NCI-H187 (cell line): ENCODE measurements at regions not wholly inside any gene's neighbourhood (a gene's known extent, or its start where the extent isn't known, plus 50 kb on each side); places are given as distances from the start of the nearest gene placed in this dataset.
"Not testable (repeated sequence)": the region's sequence is repeated elsewhere in the genome, so short reads cannot be mapped to it uniquely, and the experiment has no call there.

Source experiments
- DNase-seq, 2 experiments: peaks; one replicate each; lab custom pipeline; 2025; lab: John Stamatoyannopoulos, UW

GRCh38 chr12:68387338-68387737, 55.2 kb upstream of the MDM1 start:
- no peak for DNase-seq

- no peak for DNase-seq
Observed at GRCh38 chr12:68389305-68389704, 57.1 kb upstream of the MDM1 start.

- no peak for DNase-seq
Observed at GRCh38 chr12:68391937-68392336, 59.8 kb upstream of the MDM1 start.

GRCh38 chr12:68392376-68392775, 60.2 kb upstream of the MDM1 start:
- no peak for DNase-seq

- DNase-seq, result no peak
Observed at GRCh38 chr12:68393417-68393816, 61.3 kb upstream of the MDM1 start.

GRCh38 chr12:68397566-68398158, 65.5 kb upstream of the MDM1 start:
- no peak for DNase-seq

GRCh38 chr12:68398689-68399088, 66.5 kb upstream of the MDM1 start:
- not testable (repeated sequence) for DNase-seq

- DNase-seq, result peak; percentile 40 to 53
Observed at GRCh38 chr12:68400226-68400829, 68.2 kb upstream of the MDM1 start.

GRCh38 chr12:68402422-68402821, 70.3 kb upstream of the MDM1 start:
- no peak for DNase-seq

GRCh38 chr12:68403296-68403695, 71.1 kb upstream of the MDM1 start:
- no peak for DNase-seq

GRCh38 chr12:68403711-68404110, 71.5 kb upstream of the MDM1 start:
- no peak for DNase-seq

GRCh38 chr12:68405343-68405781, 73.2 kb upstream of the MDM1 start:
- DNase-seq, result no peak

- no peak for DNase-seq
Observed at GRCh38 chr12:68406134-68406576, 74.0 kb upstream of the MDM1 start.

GRCh38 chr12:68406911-68407310, 74.7 kb upstream of the MDM1 start:
- DNase-seq, result no peak

GRCh38 chr12:68410018-68410660, 78.0 kb upstream of the MDM1 start:
- DNase-seq, result no peak

GRCh38 chr12:68411371-68411770, 79.2 kb upstream of the MDM1 start:
- no peak for DNase-seq

- no peak for DNase-seq
Observed at GRCh38 chr12:68414988-68415387, 82.8 kb upstream of the MDM1 start.

- no peak for DNase-seq
Observed at GRCh38 chr12:68416350-68416749, 84.2 kb upstream of the MDM1 start.

GRCh38 chr12:68416826-68417225, 84.7 kb upstream of the MDM1 start:
- DNase-seq, result no peak

GRCh38 chr12:68418137-68418460, 85.9 kb upstream of the MDM1 start:
- DNase-seq, result no peak

GRCh38 chr12:68420225-68421010, 88.3 kb upstream of the MDM1 start:
- DNase-seq, result no peak

- DNase-seq, result no peak
Observed at GRCh38 chr12:68422159-68422558, 90.0 kb upstream of the MDM1 start.
